Activated naive CD4-positive, alpha-beta T cell treated with anti-CD3 and anti-CD28 coated beads, Interleukin-2, amount 10 ng/mL, durations not matched to agents 7 days and 5 days (primary cell): ENCODE measurements at regions not wholly inside any gene's neighbourhood (a gene's known extent, or its start where the extent isn't known, plus 50 kb on each side); places are given as distances from the start of the nearest gene placed in this dataset.

Experiments used
- CTCF ChIA-PET: fragments of 350-600 bp; sonication (Branson Sonifier 250); formaldehyde crosslinking; loops from one replicate; lab custom pipeline; 2021; ENCODE audit warnings: antibody characterized with exemption; lab: Charles Lee
- DNase-seq: peaks from one replicate; pipeline ENCODE4 v3.0.0-alpha.2; 2020
- H3K27ac Mint-ChIP-seq: one replicate; pipeline ENCODE4 v1.8.0; 2021; ENCODE audit warnings: mild to moderate bottlenecking, moderate library complexity, mixed read lengths
- H3K27me3 Mint-ChIP-seq: one replicate; pipeline ENCODE4 v1.8.0; 2021; ENCODE audit warnings: mild to moderate bottlenecking, mixed read lengths
- H3K36me3 Mint-ChIP-seq: one replicate; pipeline ENCODE4 v1.8.0; 2021; ENCODE audit warnings: mixed read lengths
- H3K4me1 Mint-ChIP-seq: one replicate; pipeline ENCODE4 v1.8.0; 2021; ENCODE audit warnings: mixed read lengths
- H3K4me3 Mint-ChIP-seq: one replicate; pipeline ENCODE4 v1.8.0; 2021; ENCODE audit warnings: mild to moderate bottlenecking, moderate library complexity, mixed read lengths
- H3K9me3 Mint-ChIP-seq: one replicate; pipeline ENCODE4 v1.8.0; 2021; ENCODE audit warnings: mixed read lengths

DNA sequence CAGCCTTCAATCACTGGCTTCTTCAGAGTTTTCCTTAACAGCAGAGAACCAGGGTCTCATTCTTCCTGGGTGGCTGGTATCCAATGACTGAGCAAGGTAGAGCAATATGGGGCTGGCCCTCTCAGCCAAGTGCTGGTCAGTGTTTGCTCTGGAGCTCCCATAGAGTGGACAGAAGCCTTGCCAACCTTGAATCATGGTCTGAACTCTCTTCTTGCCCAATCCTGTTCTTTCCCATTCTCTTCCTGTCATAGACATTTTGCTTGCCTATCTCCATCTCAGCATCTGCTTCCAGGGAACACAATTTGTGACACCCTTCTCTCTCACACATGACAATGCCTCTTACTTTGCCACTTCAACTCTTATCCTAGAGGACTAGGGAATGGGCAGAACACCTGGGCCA is 245.6 kb upstream of the PEX5L start:
- Mint-ChIP-seq H3K9me3 (peaks cover 4% of the 10 kb centered on the region), H3K4me3 (no peak overlapping the region), H3K27ac (no peak overlapping the region), H3K36me3 (no peaks in the 10 kb centered on the region), H3K4me1 (no peaks in the 10 kb centered on the region), H3K27me3 (no peaks in the 10 kb centered on the region)
- CTCF ChIA-PET = no interaction called here
- no peak for DNase-seq

DNA sequence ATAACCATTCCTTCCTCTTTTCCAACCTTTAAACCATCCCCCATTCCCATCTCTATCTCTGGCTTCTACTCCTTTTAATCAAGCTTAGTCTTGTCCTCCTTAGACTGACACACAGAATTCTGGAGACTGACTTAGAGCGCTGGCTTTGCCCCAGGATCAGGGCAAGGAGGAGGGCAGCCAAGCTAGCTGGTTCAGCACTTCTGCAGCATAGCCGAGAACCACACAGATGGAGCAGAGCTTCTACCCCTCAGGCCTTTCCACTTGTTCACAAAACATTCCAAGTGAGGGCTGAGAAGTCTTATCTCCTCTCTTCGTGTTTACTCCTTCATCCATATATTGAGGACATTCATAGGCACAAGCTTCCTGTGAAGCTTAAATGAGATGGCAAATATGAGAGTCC is 246.5 kb upstream of the PEX5L start:
- peaks cover 4% of the 10 kb centered on the region for H3K9me3 Mint-ChIP-seq
- no peak overlapping the region for H3K4me3 Mint-ChIP-seq
- H3K36me3 Mint-ChIP-seq = no peaks in the 10 kb centered on the region
- H3K27ac Mint-ChIP-seq = no peak overlapping the region
- CTCF ChIA-PET = no interaction called here
- H3K27me3 Mint-ChIP-seq = no peaks in the 10 kb centered on the region
- no peaks in the 10 kb centered on the region for H3K4me1 Mint-ChIP-seq
- DNase-seq = no peak

DNA sequence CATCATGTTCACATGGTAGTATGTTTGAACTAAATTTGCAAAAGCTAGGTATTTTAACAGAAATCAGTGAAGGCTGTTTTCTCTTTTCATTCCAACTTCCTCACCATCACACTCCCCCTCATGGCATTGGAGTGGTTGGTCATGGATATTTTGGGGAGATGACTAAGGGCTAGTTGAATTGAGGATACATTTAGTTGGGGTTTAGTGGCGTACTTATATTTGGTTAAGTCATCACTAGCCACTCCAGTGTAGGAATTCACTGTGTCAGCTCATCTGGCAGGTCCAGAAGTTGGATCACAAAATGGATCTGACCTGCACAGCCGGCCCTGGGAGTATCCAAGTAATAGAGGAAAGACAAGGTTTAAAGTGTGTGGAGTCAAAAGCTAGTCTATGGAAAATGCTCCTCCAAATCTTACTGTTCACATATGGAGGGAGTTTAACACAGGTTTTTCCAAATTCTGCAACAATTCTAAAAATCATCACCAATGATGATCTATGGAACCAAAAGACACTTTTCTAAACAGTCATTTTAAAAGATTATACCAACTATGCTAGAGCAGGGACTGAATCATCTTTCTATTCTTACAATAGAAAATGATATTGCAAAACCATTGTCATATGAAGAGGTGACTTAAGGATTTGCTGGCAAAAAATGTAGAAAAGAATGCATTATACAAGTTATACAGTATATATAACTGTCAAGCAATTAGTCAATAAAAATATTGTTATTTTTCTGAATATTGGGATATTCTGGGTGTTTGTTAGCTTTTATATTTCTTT is 247.8 kb upstream of the PEX5L start:
- Mint-ChIP-seq H3K9me3 (peaks cover 3% of the 10 kb centered on the region), H3K27ac (no peak overlapping the region), H3K36me3 (no peaks in the 10 kb centered on the region), H3K4me3 (no peak overlapping the region), H3K4me1 (no peaks in the 10 kb centered on the region), H3K27me3 (no peaks in the 10 kb centered on the region)
- no peak for DNase-seq
- CTCF ChIA-PET = no interaction called here

- DNase-seq = no peak
- Mint-ChIP-seq H3K27ac (no peak overlapping the region), H3K36me3 (no peaks in the 10 kb centered on the region), H3K9me3 (peaks cover 3% of the 10 kb centered on the region), H3K4me3 (no peak overlapping the region), H3K27me3 (no peaks in the 10 kb centered on the region), H3K4me1 (no peaks in the 10 kb centered on the region)
- CTCF ChIA-PET = no interaction called here
Measured at GRCh38 chr3:180287703-180288102, 251.0 kb upstream of the PEX5L start.

- Mint-ChIP-seq H3K27me3 (no peaks in the 10 kb centered on the region), H3K36me3 (no peaks in the 10 kb centered on the region), H3K27ac (no peak overlapping the region), H3K4me1 (no peaks in the 10 kb centered on the region), H3K9me3 (peaks cover 3% of the 10 kb centered on the region), H3K4me3 (no peak overlapping the region)
- CTCF ChIA-PET = no interaction called here
- DNase-seq = no peak
Measured at GRCh38 chr3:180288816-180289215, 252.1 kb upstream of the PEX5L start.

GRCh38 chr3:180290300-180290699 is 253.6 kb upstream of the PEX5L start:
- Mint-ChIP-seq H3K4me3 (no peak overlapping the region), H3K27me3 (no peaks in the 10 kb centered on the region), H3K27ac (no peak overlapping the region), H3K36me3 (no peaks in the 10 kb centered on the region), H3K9me3 (peaks cover under 1% of the 10 kb centered on the region), H3K4me1 (no peaks in the 10 kb centered on the region)
- no peak for DNase-seq
- CTCF ChIA-PET = no interaction called here

GRCh38 chr3:180294282-180295027 is 257.7 kb upstream of the PEX5L start:
- Mint-ChIP-seq H3K4me3 (no peak overlapping the region), H3K4me1 (no peaks in the 10 kb centered on the region), H3K27me3 (no peaks in the 10 kb centered on the region), H3K27ac (no peak overlapping the region), H3K36me3 (no peaks in the 10 kb centered on the region), H3K9me3 (no peaks in the 10 kb centered on the region)
- no peak for DNase-seq
- CTCF ChIA-PET = no interaction called here

- no peaks in the 10 kb centered on the region for H3K36me3 Mint-ChIP-seq
- H3K27me3 Mint-ChIP-seq = no peaks in the 10 kb centered on the region
- DNase-seq = no peak
- no peaks in the 10 kb centered on the region for H3K9me3 Mint-ChIP-seq
- CTCF ChIA-PET = no interaction called here
- H3K4me1 Mint-ChIP-seq = no peaks in the 10 kb centered on the region
- no peak overlapping the region for H3K4me3 Mint-ChIP-seq
- no peak overlapping the region for H3K27ac Mint-ChIP-seq
Measured at GRCh38 chr3:180295811-180296210, 259.1 kb upstream of the PEX5L start.

- no peak overlapping the region for H3K4me3 Mint-ChIP-seq
- H3K27ac Mint-ChIP-seq = no peak overlapping the region
- no peaks in the 10 kb centered on the region for H3K27me3 Mint-ChIP-seq
- H3K36me3 Mint-ChIP-seq = no peaks in the 10 kb centered on the region
- no peak for DNase-seq
- no peaks in the 10 kb centered on the region for H3K9me3 Mint-ChIP-seq
- no peaks in the 10 kb centered on the region for H3K4me1 Mint-ChIP-seq
- CTCF ChIA-PET = no interaction called here
Measured at GRCh38 chr3:180296971-180297370, 260.2 kb upstream of the PEX5L start.

DNA sequence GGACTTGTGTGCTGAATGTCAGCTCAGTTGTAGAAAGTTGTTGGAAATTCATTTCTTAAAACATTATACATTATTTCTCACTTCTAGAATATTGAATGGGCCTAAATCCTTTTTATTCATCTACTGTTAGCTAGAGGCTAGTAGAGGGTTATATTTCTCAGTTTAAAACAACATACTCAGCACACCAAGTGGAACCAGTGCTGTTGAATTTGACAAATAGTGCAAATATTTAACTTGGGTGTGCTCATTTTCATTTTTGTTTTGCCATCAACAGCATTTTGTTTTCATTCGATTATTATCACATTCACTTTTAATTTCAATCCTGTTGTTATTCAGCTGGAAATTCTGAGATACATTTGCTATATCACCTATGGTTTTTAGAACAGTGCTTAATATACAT is 269.4 kb upstream of the PEX5L start:
- CTCF ChIA-PET = no interaction called here
- Mint-ChIP-seq H3K4me3 (no peak overlapping the region), H3K4me1 (no peaks in the 10 kb centered on the region), H3K9me3 (no peaks in the 10 kb centered on the region), H3K27ac (no peak overlapping the region), H3K27me3 (no peaks in the 10 kb centered on the region), H3K36me3 (no peaks in the 10 kb centered on the region)
- DNase-seq = no peak

- no peaks in the 10 kb centered on the region for H3K4me1 Mint-ChIP-seq
- H3K36me3 Mint-ChIP-seq = no peaks in the 10 kb centered on the region
- H3K27me3 Mint-ChIP-seq = no peaks in the 10 kb centered on the region
Measured at GRCh38 chr3:180306691-180307090, 270.0 kb upstream of the PEX5L start.

DNA sequence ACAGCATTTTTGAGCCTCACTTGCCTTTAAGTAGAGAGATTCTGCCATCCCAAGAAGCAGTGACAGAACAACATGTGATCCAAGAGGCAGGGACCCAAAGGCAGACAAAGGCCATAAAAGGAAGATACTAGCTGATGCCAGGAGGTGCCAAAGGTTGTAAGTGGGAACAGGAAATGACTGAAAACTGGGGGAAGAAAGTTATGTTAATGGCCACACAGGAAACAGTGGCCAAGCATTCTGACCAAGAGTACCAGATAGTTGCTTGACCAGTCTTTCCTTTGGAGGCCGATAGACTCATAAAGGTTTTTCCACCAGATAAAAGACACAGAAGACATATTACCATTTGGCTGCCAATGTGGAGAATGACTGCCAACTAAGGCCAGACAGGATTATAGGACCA is 274.5 kb upstream of the PEX5L start:
- CTCF ChIA-PET = no interaction called here
- no peak overlapping the region for H3K27ac Mint-ChIP-seq

More at GRCh38 chr3:180306691-180307090, 270.0 kb upstream of the PEX5L start:
- Mint-ChIP-seq H3K4me3 (no peak overlapping the region), H3K9me3 (no peaks in the 10 kb centered on the region), H3K27ac (no peak overlapping the region)
- CTCF ChIA-PET = no interaction called here
- no peak for DNase-seq

DNA sequence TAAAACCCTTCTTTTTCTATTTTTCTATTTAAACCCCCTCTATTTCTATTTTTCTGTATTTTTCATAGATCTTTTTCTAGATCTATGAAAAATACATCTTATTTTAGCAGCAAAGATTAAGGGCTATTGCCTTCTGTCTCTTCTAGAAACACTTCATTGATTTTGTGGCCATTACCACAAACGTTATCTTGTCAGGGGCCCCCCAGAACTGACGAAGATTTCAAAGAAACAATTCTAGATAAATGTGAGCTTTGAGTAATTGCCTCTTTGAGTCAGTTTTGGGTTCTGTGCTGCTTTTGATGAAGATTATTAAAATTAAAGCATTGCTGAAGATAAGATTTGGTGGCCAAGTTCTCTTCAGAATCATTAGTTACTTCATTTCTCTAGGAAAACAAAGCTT is 279.6 kb upstream of the PEX5L start:
- Mint-ChIP-seq H3K27ac (no peak overlapping the region), H3K27me3 (no peaks in the 10 kb centered on the region), H3K36me3 (no peaks in the 10 kb centered on the region), H3K9me3 (no peaks in the 10 kb centered on the region), H3K4me1 (no peaks in the 10 kb centered on the region), H3K4me3 (no peak overlapping the region)
- CTCF ChIA-PET = interaction anchor here (0.7 kb wide), 1 partner anchor 950 kb away, joined by 3 read pairs; no protein-coding TSS in a partner anchor
- no peak for DNase-seq

More for the DNA sequence above, 274.5 kb upstream of the PEX5L start:
- H3K36me3 Mint-ChIP-seq = no peaks in the 10 kb centered on the region
- no peak overlapping the region for H3K4me3 Mint-ChIP-seq
- no peaks in the 10 kb centered on the region for H3K4me1 Mint-ChIP-seq
- no peaks in the 10 kb centered on the region for H3K9me3 Mint-ChIP-seq
- no peak for DNase-seq
- no peaks in the 10 kb centered on the region for H3K27me3 Mint-ChIP-seq

GRCh38 chr3:180319461-180319860 is 282.5 kb upstream of the TTC14 start:
- no peak for DNase-seq
- peaks cover under 1% of the 10 kb centered on the region for H3K9me3 Mint-ChIP-seq
- H3K4me1 Mint-ChIP-seq = no peaks in the 10 kb centered on the region
- H3K4me3 Mint-ChIP-seq = no peak overlapping the region
- CTCF ChIA-PET = no interaction called here
- no peak overlapping the region for H3K27ac Mint-ChIP-seq
- no peaks in the 10 kb centered on the region for H3K27me3 Mint-ChIP-seq
- H3K36me3 Mint-ChIP-seq = no peaks in the 10 kb centered on the region

DNA sequence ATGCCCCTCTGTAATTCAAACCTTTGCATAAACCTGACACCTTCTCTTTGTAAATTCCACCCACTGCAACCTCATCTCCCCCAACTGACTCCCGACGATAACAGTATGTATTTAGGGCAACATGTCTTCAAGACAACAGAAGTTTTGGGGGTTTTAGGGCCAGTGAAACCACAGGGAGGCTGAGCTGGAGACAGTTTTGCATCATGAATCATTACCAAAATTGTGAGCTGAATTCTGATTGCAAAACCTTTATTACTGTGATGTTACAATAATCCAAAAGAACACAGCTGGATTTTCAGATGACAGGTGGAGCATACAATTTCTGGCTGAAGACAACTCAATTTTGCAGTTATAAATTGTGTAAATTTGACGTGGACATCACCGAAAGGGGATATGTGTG is 281.3 kb upstream of the TTC14 start:
- Mint-ChIP-seq H3K27ac (no peak overlapping the region), H3K9me3 (peaks cover 2% of the 10 kb centered on the region), H3K4me3 (no peak overlapping the region), H3K27me3 (no peaks in the 10 kb centered on the region), H3K36me3 (no peaks in the 10 kb centered on the region), H3K4me1 (no peaks in the 10 kb centered on the region)
- CTCF ChIA-PET = no interaction called here
- no peak for DNase-seq
